Fibroblast of mammary gland (primary cell): ENCODE measurements at regions not wholly inside any gene's neighbourhood (a gene's known extent, or its start where the extent isn't known, plus 50 kb on each side); places are given as distances from the start of the nearest gene placed in this dataset.

Experiments
- DNase-seq: peaks from one replicate; pipeline ENCODE4 v3.0.0-alpha.2; 2010; ENCODE audit warnings: low read depth
- H3K4me3 ChIP-seq: 2 replicates; pipeline ENCODE4 v1.5.1; 2011; ENCODE audit warnings: low read depth, mild to moderate bottlenecking, low read length, moderate library complexity; ENCODE audit not compliant: control insufficient read depth
- TF ChIP-seq, protein P1 (sequence below): conservative IDR thresholded peaks from 2 replicates; pipeline ENCODE4 v1.5.1; 2011; ENCODE audit warnings: low read depth, low read length, inconsistent platforms; ENCODE audit not compliant: control insufficient read depth, insufficient read depth

DNA sequence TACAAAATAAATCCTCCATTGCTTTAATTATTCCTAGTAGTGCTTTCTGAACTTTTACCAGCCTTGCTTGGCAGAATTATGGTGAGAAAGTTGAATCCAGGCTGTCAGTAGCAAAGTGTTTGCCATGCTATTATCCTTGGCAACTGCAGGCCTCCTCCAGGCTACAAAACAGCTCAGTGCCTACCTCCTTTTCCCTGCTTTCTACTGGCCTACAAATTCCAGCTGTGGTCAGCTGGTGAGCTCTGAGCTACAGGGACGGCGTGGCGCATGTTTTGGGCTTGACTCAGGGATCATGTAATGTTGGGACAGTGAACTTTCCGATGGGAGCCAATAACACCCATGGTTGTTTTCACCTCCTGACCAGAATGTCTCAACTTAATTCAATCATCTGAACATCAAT is 456.1 kb upstream of the ADAMTS5 start:
- H3K4me3 ChIP-seq = no peak overlapping the region
- TF ChIP-seq, protein P1, sequence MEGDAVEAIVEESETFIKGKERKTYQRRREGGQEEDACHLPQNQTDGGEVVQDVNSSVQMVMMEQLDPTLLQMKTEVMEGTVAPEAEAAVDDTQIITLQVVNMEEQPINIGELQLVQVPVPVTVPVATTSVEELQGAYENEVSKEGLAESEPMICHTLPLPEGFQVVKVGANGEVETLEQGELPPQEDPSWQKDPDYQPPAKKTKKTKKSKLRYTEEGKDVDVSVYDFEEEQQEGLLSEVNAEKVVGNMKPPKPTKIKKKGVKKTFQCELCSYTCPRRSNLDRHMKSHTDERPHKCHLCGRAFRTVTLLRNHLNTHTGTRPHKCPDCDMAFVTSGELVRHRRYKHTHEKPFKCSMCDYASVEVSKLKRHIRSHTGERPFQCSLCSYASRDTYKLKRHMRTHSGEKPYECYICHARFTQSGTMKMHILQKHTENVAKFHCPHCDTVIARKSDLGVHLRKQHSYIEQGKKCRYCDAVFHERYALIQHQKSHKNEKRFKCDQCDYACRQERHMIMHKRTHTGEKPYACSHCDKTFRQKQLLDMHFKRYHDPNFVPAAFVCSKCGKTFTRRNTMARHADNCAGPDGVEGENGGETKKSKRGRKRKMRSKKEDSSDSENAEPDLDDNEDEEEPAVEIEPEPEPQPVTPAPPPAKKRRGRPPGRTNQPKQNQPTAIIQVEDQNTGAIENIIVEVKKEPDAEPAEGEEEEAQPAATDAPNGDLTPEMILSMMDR = no peak
- DNase-seq = peak; percentile 97

DNA sequence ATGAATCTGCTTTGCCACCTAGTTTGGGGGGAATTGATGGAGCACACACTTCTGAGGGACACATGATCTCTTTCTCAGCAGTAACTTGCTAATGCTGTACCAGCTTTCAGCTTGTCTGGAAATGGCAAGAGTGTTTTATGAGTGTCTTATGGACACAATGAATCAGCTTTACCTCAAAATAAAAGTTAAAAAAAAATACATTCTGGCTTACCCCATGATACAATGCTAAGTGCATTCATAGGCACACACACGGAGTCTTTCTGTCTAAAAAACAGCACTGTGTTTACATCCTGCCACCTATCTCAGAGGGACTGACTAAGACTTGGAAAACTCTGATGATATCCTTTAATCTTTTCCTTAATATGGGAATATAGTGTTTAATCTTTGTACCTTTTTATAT is 455.5 kb upstream of the ADAMTS5 start:
- TF ChIP-seq, protein P1 = no peak
- DNase-seq = peak; percentile 64
- no peak overlapping the region for H3K4me3 ChIP-seq

- TF ChIP-seq, protein P1 = no peak
- DNase-seq = peak; percentile 75
- no peak overlapping the region for H3K4me3 ChIP-seq
Measured at GRCh38 chr21:27421654-27422053, 454.8 kb upstream of the ADAMTS5 start.

GRCh38 chr21:27419153-27419552 is 452.3 kb upstream of the ADAMTS5 start:
- no peak overlapping the region for H3K4me3 ChIP-seq
- TF ChIP-seq, protein P1 = no peak
- no peak for DNase-seq

- TF ChIP-seq, protein P1 = no peak
- no peak for DNase-seq
- H3K4me3 ChIP-seq = no peak overlapping the region
Measured at GRCh38 chr21:27418346-27418745, 451.5 kb upstream of the ADAMTS5 start.

GRCh38 chr21:27412530-27412929 is 445.6 kb upstream of the ADAMTS5 start:
- H3K4me3 ChIP-seq = no peak overlapping the region
- TF ChIP-seq, protein P1 = no peak
- DNase-seq = no peak

GRCh38 chr21:27408826-27409225 is 441.9 kb upstream of the ADAMTS5 start:
- no peak for DNase-seq
- TF ChIP-seq, protein P1 = no peak
- H3K4me3 ChIP-seq = no peak overlapping the region
